ENCODE measurements at regions not wholly inside any gene's neighbourhood (a gene's known extent, or its start where the extent isn't known, plus 50 kb on each side); places are given as distances from the start of the nearest gene placed in this dataset.

- TF ChIP-seq CTCF (conservative IDR thresholded peaks at IDR 0.05; ENCODE audit: control insufficient read depth, insufficient read depth, low read depth, low read length) = no peak
- H3K4me3 ChIP-seq (ENCODE audit: control insufficient read depth, low read depth, low read length) = no peak overlapping the region
- DNase-seq (ENCODE audit: low read depth) = no peak
These were observed 169.7 kb downstream of the HAUS1 start for GRCh38 chr18:46273861-46274260.

DNA sequence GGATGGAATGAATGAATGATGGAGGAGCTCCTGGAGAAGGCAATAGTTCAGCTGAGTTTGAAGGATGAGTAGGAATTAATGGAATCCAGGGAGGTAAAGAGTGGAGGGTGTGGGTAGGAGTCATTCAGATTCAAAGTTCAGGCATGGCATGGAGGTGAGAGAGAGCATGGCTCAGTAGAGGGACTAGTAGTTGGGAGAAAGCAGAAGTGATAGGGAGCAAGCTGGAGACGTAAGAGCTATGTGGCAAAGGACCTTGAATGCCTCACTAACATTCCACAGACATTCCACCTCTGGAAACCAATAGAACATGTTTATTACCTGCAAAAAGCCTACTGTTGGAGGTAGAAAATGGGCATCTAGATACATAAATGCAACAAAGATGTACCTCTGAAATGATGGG is 170.1 kb downstream of the HAUS1 start:
- no peak overlapping the region for H3K4me3 ChIP-seq (ENCODE audit: control insufficient read depth, low read depth, low read length)
- no peak for TF ChIP-seq CTCF (conservative IDR thresholded peaks at IDR 0.05; ENCODE audit: control insufficient read depth, insufficient read depth, low read depth, low read length)
- DNase-seq (ENCODE audit: low read depth) = no peak

DNA sequence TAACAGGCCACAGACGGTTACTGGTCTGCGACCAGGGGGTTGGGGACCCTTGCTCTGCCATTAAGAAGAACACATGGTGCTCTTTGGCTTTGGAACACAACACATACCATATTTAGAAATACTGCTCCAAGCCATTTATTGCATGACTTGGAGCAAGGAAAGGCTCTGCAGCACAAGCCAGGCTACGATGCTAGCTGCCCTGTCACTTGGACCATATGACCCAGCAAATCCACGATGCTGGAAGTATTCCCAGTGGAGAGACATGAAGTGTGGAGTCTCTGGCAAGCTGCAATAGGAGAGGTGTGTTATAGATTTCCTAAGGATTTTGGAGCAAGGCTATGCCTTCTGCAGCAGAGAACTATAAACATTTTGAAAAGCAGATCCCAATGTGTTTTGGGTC is 171.2 kb downstream of the HAUS1 start:
- TF ChIP-seq CTCF (conservative IDR thresholded peaks at IDR 0.05; ENCODE audit: control insufficient read depth, insufficient read depth, low read depth, low read length) = no peak
- no peak overlapping the region for H3K4me3 ChIP-seq (ENCODE audit: control insufficient read depth, low read depth, low read length)
- DNase-seq (ENCODE audit: low read depth) = no peak

GRCh38 chr18:46276748-46277147 is 172.6 kb downstream of the HAUS1 start:
- DNase-seq (ENCODE audit: low read depth) = no peak
- TF ChIP-seq CTCF (conservative IDR thresholded peaks at IDR 0.05; ENCODE audit: control insufficient read depth, insufficient read depth, low read depth, low read length) = no peak

GRCh38 chr18:46278481-46279465 is 174.6 kb downstream of the HAUS1 start:
- TF ChIP-seq CTCF (conservative IDR thresholded peaks at IDR 0.05; ENCODE audit: control insufficient read depth, insufficient read depth, low read depth, low read length) = no peak
- DNase-seq (ENCODE audit: low read depth) = peak; percentile 72

More at GRCh38 chr18:46276748-46277147, 172.6 kb downstream of the HAUS1 start:
- H3K4me3 ChIP-seq (ENCODE audit: control insufficient read depth, low read depth, low read length) = no peak overlapping the region

DNA sequence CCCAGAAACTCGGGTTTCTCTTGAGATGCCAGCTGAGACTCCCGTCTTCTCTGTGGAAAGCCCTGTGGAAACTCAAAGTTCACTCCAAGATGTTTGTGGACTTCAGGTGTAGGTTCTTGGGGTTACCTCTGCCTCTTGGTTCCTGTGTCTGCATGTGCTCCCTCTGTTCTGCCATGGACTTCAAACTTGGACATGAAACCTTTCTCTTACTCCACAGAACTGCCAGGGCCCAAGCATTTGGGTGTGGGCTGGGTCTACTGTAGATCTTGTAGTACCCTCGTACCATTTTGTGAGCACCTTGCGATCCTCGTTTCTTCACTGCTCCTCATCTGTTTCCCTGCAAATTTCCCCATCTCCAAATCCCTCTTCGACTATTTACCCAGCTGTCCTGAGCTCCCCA is 175.5 kb downstream of the HAUS1 start:
- H3K4me3 ChIP-seq (ENCODE audit: control insufficient read depth, low read depth, low read length) = no peak overlapping the region
- no peak for TF ChIP-seq CTCF (conservative IDR thresholded peaks at IDR 0.05; ENCODE audit: control insufficient read depth, insufficient read depth, low read depth, low read length)
- DNase-seq (ENCODE audit: low read depth) = no peak

More at GRCh38 chr18:46278481-46279465, 174.6 kb downstream of the HAUS1 start:
- H3K4me3 ChIP-seq (ENCODE audit: control insufficient read depth, low read depth, low read length) = no peak overlapping the region
